GM12878 (cell line): ENCODE measurements at regions not wholly inside any gene's neighbourhood (a gene's known extent, or its start where the extent isn't known, plus 50 kb on each side); places are given as distances from the start of the nearest gene placed in this dataset.

Source experiments
- ATAC-seq: fragments of 200-7000 bp; cut with Tn5 transposase; 3 replicates; pipeline ENCODE4 v1.9.1; 2020; ENCODE audit warnings: mild to moderate bottlenecking, moderate library complexity
- BruUV-seq: library from RNA; stranded (reverse); fragments of 400-500 nt; replicated peaks from 2 replicates; lab custom pipeline; 2021; lab: Mats Ljungman, UMichigan
- CTCF ChIA-PET: fragments of 300-600 bp; sonication (Branson Sonifier 250); formaldehyde crosslinking; extraction: SDS; loops from one replicate; lab custom pipeline; 2021; ENCODE audit warnings: inconsistent platforms; lab: Yijun Ruan, JAX
- POLR2A ChIA-PET: fragments of 350-600 bp; formaldehyde crosslinking; extraction: SDS; loops from one replicate; lab custom pipeline; 2021; ENCODE audit warnings: inconsistent platforms; lab: Charles Lee
- RAD21 ChIA-PET: fragments of 300-600 bp; sonication (Branson Sonifier 250); formaldehyde crosslinking; loops from one replicate; lab custom pipeline; 2023; ENCODE audit warnings: antibody characterized with exemption; ENCODE audit not compliant: unreplicated experiment; lab: Charles Lee
- SMC1A ChIA-PET: fragments of 300-600 bp; sonication (Branson Sonifier 250); formaldehyde crosslinking; loops from one replicate; lab custom pipeline; 2023; ENCODE audit not compliant: unreplicated experiment, uncharacterized antibody; lab: Charles Lee
- DNase-seq: peaks from one replicate; pipeline ENCODE4 v3.0.0-alpha.2; 2011; ENCODE audit warnings: low read depth, low spot score
- FAIRE-seq: peaks from 3 replicates; lab custom pipeline; 2011; peaks lifted over from hg19 to GRCh38; lab: Jason Lieb, UNC
- H2AFZ ChIP-seq: 2 replicates; pipeline ENCODE4 v1.6.0; 2011; ENCODE audit warnings: low read depth, low read length, control low read depth; ENCODE audit not compliant: control insufficient read depth
- H3K27ac ChIP-seq: 2 replicates; pipeline ENCODE4 v1.5.1; 2011; ENCODE audit warnings: control low read depth; ENCODE audit not compliant: control insufficient read depth, insufficient read depth
- H3K27me3 ChIP-seq, 2 experiments: replicated peaks in 1 of 2; 2 replicates each; pipeline versions ENCODE4 v1.6.0 to v1.6.1; 2011; ENCODE audit warnings: low read length in 1 of 2; ENCODE audit not compliant: control insufficient read depth in 2 of 2, insufficient read depth in 2 of 2
- H3K36me3 ChIP-seq, 2 experiments: 2 replicates each; pipeline ENCODE4 v1.5.1; 2011; ENCODE audit warnings: low read length in 1 of 2; ENCODE audit not compliant: control insufficient read depth in 2 of 2, insufficient read depth in 2 of 2
- H3K4me1 ChIP-seq: 2 replicates; pipeline ENCODE4 v1.6.1; 2011; ENCODE audit warnings: mild to moderate bottlenecking, low read length, moderate library complexity, mixed read lengths; ENCODE audit not compliant: control insufficient read depth, insufficient read depth
- H3K4me2 ChIP-seq: 2 replicates; pipeline ENCODE4 v1.6.0; 2011; ENCODE audit warnings: control low read depth; ENCODE audit not compliant: control insufficient read depth, insufficient read depth
- H3K4me3 ChIP-seq: fragments of 200-600 bp; sonication (generic); 2 replicates; pipeline ENCODE4 v1.5.1; 2016
- H3K79me2 ChIP-seq: 2 replicates; pipeline ENCODE4 v1.6.0; 2011; ENCODE audit warnings: low read length; ENCODE audit not compliant: control insufficient read depth, insufficient read depth
- H3K9ac ChIP-seq: 2 replicates; pipeline ENCODE4 v1.8.0; 2011; ENCODE audit warnings: low read length, control low read depth, mixed read lengths; ENCODE audit not compliant: control insufficient read depth, insufficient read depth
- H3K9me3 ChIP-seq: replicated peaks from 3 replicates; pipeline ENCODE4 v1.5.1; 2011; ENCODE audit warnings: mild to moderate bottlenecking, low read length; ENCODE audit not compliant: control insufficient read depth, insufficient read depth
- H4K20me1 ChIP-seq: 2 replicates; pipeline ENCODE4 v1.6.0; 2011; ENCODE audit not compliant: control insufficient read depth, insufficient read depth
- CBFB ChIP-seq: IDR thresholded peaks from 2 replicates; pipeline ENCODE4 v1.6.1; 2016; ENCODE audit warnings: antibody characterized with exemption, low read depth
- EGR1 ChIP-seq, 2 experiments: IDR thresholded peaks; 1 replicate in 1 of 2; 2 replicates in 1 of 2; pipeline ENCODE4 v1.6.1; 2011 to 2012; ENCODE audit warnings: low read depth in 2 of 2, low read length in 2 of 2, borderline replicate concordance in 1 of 2, mild to moderate bottlenecking in 1 of 2, moderate library complexity in 1 of 2
- FOXK2 ChIP-seq: fragments of 450-650 bp; IDR thresholded peaks from 2 replicates; pipeline ENCODE4 v1.6.1; 2017; ENCODE audit warnings: mild to moderate bottlenecking, moderate library complexity
- HCFC1 ChIP-seq: fragments of 150-350 bp; IDR thresholded peaks from 2 replicates; pipeline ENCODE4 v1.6.1; 2014; ENCODE audit warnings: low read length
- IKZF2 ChIP-seq, 2 experiments: fragments of 450-650 bp; IDR thresholded peaks; 2 replicates each; pipeline ENCODE4 v1.6.1; 2017; ENCODE audit warnings: mild to moderate bottlenecking in 2 of 2, moderate library complexity in 2 of 2
- PKNOX1 ChIP-seq: fragments of 450-650 bp; IDR thresholded peaks from 2 replicates; pipeline ENCODE4 v1.6.1; 2016; ENCODE audit warnings: mild to moderate bottlenecking
- RFX5 ChIP-seq: IDR thresholded peaks from 2 replicates; pipeline ENCODE4 v1.6.1; 2011; ENCODE audit warnings: low read depth, low read length, improper control_type of control experiment
- SUZ12 ChIP-seq: fragments of 200-600 bp; sonication (generic); IDR thresholded peaks from one replicate; pipeline ENCODE4 v1.6.1; 2018; ENCODE audit warnings: antibody characterized with exemption, mild to moderate bottlenecking; ENCODE audit not compliant: unreplicated experiment
- ZBTB11 ChIP-seq: fragments of 450-650 bp; formaldehyde crosslinking; IDR thresholded peaks from 2 replicates; pipeline ENCODE4 v1.5.0; 2022; ENCODE audit warnings: mild to moderate bottlenecking, missing genetic modification characterization
- ZNF592 ChIP-seq: fragments of 450-650 bp; IDR thresholded peaks from 2 replicates; pipeline ENCODE4 v1.6.1; 2017; ENCODE audit warnings: mild to moderate bottlenecking, moderate library complexity
- WGBS: methylation state at CpG from one replicate; pipeline ENCODE4 v1.1.6; 2016; ENCODE audit warnings: low lambda C conversion rate; ENCODE audit not compliant: insufficient replicate concordance, insufficient coverage; ENCODE audit errors: missing lambda C conversion rate; 5-methylcytosine and 5-hydroxymethylcytosine counted together
- in situ Hi-C: fragments of 300-500 bp; cut with MboI; formaldehyde crosslinking; loops from 9 replicates; pipeline ENCODE4 v1.14.3; 2018; ENCODE audit warnings: mixed read lengths
- intact Hi-C: fragments of 100-400 bp; cut with micrococcal nuclease; formaldehyde crosslinking; loops from one replicate; pipeline ENCODE4 v1.14.2; 2022; ENCODE audit not compliant: unreplicated experiment

- no peaks in the 10 kb centered on the region for H3K27me3 ChIP-seq
- FAIRE-seq, result no peak
- no peaks in the 10 kb centered on the region for H3K4me1 ChIP-seq
- H3K9me3 ChIP-seq, result no peaks in the 10 kb centered on the region; the same call in 2 of the 3 replicates
- no peaks in the 10 kb centered on the region for H3K79me2 ChIP-seq
- ChIA-PET SMC1A (no interaction called here), CTCF (no interaction called here), POLR2A (no interaction called here), RAD21 (no interaction called here)
- H3K4me3 ChIP-seq, result no peak overlapping the region
- H3K36me3 ChIP-seq, result no peaks in the 10 kb centered on the region
- H3K4me2 ChIP-seq, result no peak overlapping the region
- no peak overlapping the region for H2AFZ ChIP-seq
- no peak for DNase-seq
- intact Hi-C loops, result no loop called here
- BruUV-seq, result no TSS peak
- H3K27ac ChIP-seq, result no peak overlapping the region
- WGBS, result 0% methylated on average over 1 of the region's 1 CpG
- no peak for ATAC-seq
- TF ChIP-seq ZNF592 (no peak), RFX5 (no peak), EGR1 (IDR thresholded peaks at IDR 0.05; ENCODE audit: borderline replicate concordance in 1 of 2, low read depth in 2 of 2, low read length in 2 of 2) (no peak)
- no peak overlapping the region for H3K9ac ChIP-seq
- in situ Hi-C loops, result no loop called here
- no peaks in the 10 kb centered on the region for H4K20me1 ChIP-seq
Observed at GRCh38 chr21:27739187-27739586, 772.3 kb upstream of the ADAMTS5 start.

- ChIA-PET SMC1A (no interaction called here), RAD21 (no interaction called here), CTCF (no interaction called here), POLR2A (no interaction called here)
- no peaks in the 10 kb centered on the region for H3K79me2 ChIP-seq
- no peak overlapping the region for H3K4me3 ChIP-seq
- 15% methylated on average over 3 of the region's 3 CpGs for WGBS
- in situ Hi-C loops (no loop called here), intact Hi-C loops (no loop called here)
- no peaks in the 10 kb centered on the region for H3K36me3 ChIP-seq
- no peaks in the 10 kb centered on the region for H4K20me1 ChIP-seq
- no peak overlapping the region for H3K27ac ChIP-seq
- no peak overlapping the region for H3K4me2 ChIP-seq
- FAIRE-seq (no peak), DNase-seq (no peak), ATAC-seq (no peak)
- TF ChIP-seq ZBTB11 (CRISPR knock-in tag), result no peak
- no peak for TF ChIP-seq CBFB
- TF ChIP-seq IKZF2 (IDR thresholded peaks at IDR 0.05), result no peak
- no peak for TF ChIP-seq PKNOX1
- TF ChIP-seq HCFC1, result no peak
- TF ChIP-seq FOXK2, result no peak
- TF ChIP-seq SUZ12, result no peak
- no peaks in the 10 kb centered on the region for H3K4me1 ChIP-seq
- no TSS peak for BruUV-seq
- H3K9me3 ChIP-seq, result no peaks in the 10 kb centered on the region
- no peak overlapping the region for H2AFZ ChIP-seq
- no peak overlapping the region for H3K9ac ChIP-seq
- no peaks in the 10 kb centered on the region for H3K27me3 ChIP-seq
Observed at GRCh38 chr21:27735699-27736098, 768.8 kb upstream of the ADAMTS5 start.
